GM18861 (cell line): ENCODE measurements at regions not wholly inside any gene's neighbourhood (a gene's known extent, or its start where the extent isn't known, plus 50 kb on each side); places are given as distances from the start of the nearest gene placed in this dataset.

Source experiments
- ATAC-seq: cut with Tn5 transposase; IDR thresholded peaks from one replicate; pipeline ENCODE4 v1.9.1; 2021; ENCODE audit not compliant: unreplicated experiment

GRCh38 chr13:109451726-109452125, 334.7 kb downstream of the IRS2 start:
- ATAC-seq, result no peak

GRCh38 chr13:109448629-109449028, 337.8 kb downstream of the IRS2 start:
- no peak for ATAC-seq

- no peak for ATAC-seq
Observed at GRCh38 chr13:109447667-109448066, 338.7 kb downstream of the IRS2 start.

- ATAC-seq, result no peak
Observed at GRCh38 chr13:109440320-109440719, 346.1 kb downstream of the IRS2 start.

GRCh38 chr13:109439813-109440212, 346.6 kb downstream of the IRS2 start:
- ATAC-seq, result no peak

- ATAC-seq, result no peak
Observed at GRCh38 chr13:109436841-109437240, 349.5 kb downstream of the IRS2 start.

- ATAC-seq, result no peak
Observed at GRCh38 chr13:109436055-109436622, 350.2 kb downstream of the IRS2 start.

- no peak for ATAC-seq
Observed at GRCh38 chr13:109431217-109431616, 355.2 kb downstream of the IRS2 start.

GRCh38 chr13:109428146-109428545, 358.2 kb downstream of the IRS2 start:
- ATAC-seq, result no peak

GRCh38 chr13:109427695-109428094, 358.7 kb downstream of the IRS2 start:
- ATAC-seq, result no peak

- ATAC-seq, result no peak
Observed at GRCh38 chr13:109427148-109427547, 359.2 kb downstream of the IRS2 start.

- no peak for ATAC-seq
Observed at GRCh38 chr13:109426690-109426990, 359.7 kb downstream of the IRS2 start.

GRCh38 chr13:109425821-109426689, 360.3 kb downstream of the IRS2 start:
- no peak for ATAC-seq

- ATAC-seq, result no peak
Observed at GRCh38 chr13:109422161-109422560, 364.2 kb downstream of the IRS2 start.

GRCh38 chr13:109419896-109420295, 366.5 kb downstream of the IRS2 start:
- no peak for ATAC-seq

GRCh38 chr13:109418111-109418510, 368.3 kb downstream of the IRS2 start:
- ATAC-seq, result no peak

GRCh38 chr13:109416001-109416400, 370.4 kb downstream of the IRS2 start:
- no peak for ATAC-seq

- ATAC-seq, result no peak
Observed at GRCh38 chr13:109415057-109415456, 371.3 kb downstream of the IRS2 start.

GRCh38 chr13:109412283-109412901, 374.0 kb downstream of the IRS2 start:
- no peak for ATAC-seq

- no peak for ATAC-seq
Observed at GRCh38 chr13:109410868-109411267, 375.5 kb downstream of the IRS2 start.

- ATAC-seq, result no peak
Observed at GRCh38 chr13:109408591-109409382, 377.6 kb downstream of the IRS2 start.
